BE2C (cell line): ENCODE measurements at regions not wholly inside any gene's neighbourhood (a gene's known extent, or its start where the extent isn't known, plus 50 kb on each side); places are given as distances from the start of the nearest gene placed in this dataset.

Experiments used
- DNase-seq: peaks from one replicate; pipeline ENCODE4 v3.0.0-alpha.2; 2020
- H3K27me3 ChIP-seq: fragments of 250-450 bp; sonication (Bioruptor Pico); 2 replicates; pipeline ENCODE4 v1.5.1; 2020; ENCODE audit warnings: mild to moderate bottlenecking
- H3K36me3 ChIP-seq: fragments of 250-450 bp; sonication (Bioruptor Pico); 2 replicates; pipeline ENCODE4 v1.5.1; 2020; ENCODE audit warnings: mild to moderate bottlenecking
- H3K4me1 ChIP-seq: fragments of 250-450 bp; sonication (Bioruptor Pico); 2 replicates; pipeline ENCODE4 v1.5.1; 2020
- H3K4me3 ChIP-seq: 2 replicates; pipeline ENCODE4 v1.5.1; 2011; ENCODE audit warnings: low read depth, low read length
- H3K9me3 ChIP-seq: fragments of 250-450 bp; sonication (Bioruptor Pico); 2 replicates; pipeline ENCODE4 v1.5.1; 2020
- TF ChIP-seq, protein P1 (sequence below): IDR thresholded peaks from 2 replicates; pipeline ENCODE4 v1.5.1; 2012; ENCODE audit warnings: mild to moderate bottlenecking, low read depth, low read length

- Histone ChIP-seq H3K4me3 (no peak overlapping the region), H3K27me3 (no peaks in the 10 kb centered on the region), H3K36me3 (no peaks in the 10 kb centered on the region), H3K9me3 (no peaks in the 10 kb centered on the region), H3K4me1 (no peaks in the 10 kb centered on the region)
- no peak for DNase-seq
- TF ChIP-seq, protein P1, sequence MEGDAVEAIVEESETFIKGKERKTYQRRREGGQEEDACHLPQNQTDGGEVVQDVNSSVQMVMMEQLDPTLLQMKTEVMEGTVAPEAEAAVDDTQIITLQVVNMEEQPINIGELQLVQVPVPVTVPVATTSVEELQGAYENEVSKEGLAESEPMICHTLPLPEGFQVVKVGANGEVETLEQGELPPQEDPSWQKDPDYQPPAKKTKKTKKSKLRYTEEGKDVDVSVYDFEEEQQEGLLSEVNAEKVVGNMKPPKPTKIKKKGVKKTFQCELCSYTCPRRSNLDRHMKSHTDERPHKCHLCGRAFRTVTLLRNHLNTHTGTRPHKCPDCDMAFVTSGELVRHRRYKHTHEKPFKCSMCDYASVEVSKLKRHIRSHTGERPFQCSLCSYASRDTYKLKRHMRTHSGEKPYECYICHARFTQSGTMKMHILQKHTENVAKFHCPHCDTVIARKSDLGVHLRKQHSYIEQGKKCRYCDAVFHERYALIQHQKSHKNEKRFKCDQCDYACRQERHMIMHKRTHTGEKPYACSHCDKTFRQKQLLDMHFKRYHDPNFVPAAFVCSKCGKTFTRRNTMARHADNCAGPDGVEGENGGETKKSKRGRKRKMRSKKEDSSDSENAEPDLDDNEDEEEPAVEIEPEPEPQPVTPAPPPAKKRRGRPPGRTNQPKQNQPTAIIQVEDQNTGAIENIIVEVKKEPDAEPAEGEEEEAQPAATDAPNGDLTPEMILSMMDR, result no peak
Measured at GRCh38 chr2:237159006-237159911, 73.6 kb downstream of the COPS8 start.

- no peak for DNase-seq
- TF ChIP-seq, protein P1, result no peak
- H3K36me3 ChIP-seq, result no peaks in the 10 kb centered on the region
- no peaks in the 10 kb centered on the region for H3K4me1 ChIP-seq
- H3K4me3 ChIP-seq, result no peak overlapping the region
- no peaks in the 10 kb centered on the region for H3K27me3 ChIP-seq
- no peaks in the 10 kb centered on the region for H3K9me3 ChIP-seq
Measured at GRCh38 chr2:237160271-237160919, 74.7 kb downstream of the COPS8 start.

DNA sequence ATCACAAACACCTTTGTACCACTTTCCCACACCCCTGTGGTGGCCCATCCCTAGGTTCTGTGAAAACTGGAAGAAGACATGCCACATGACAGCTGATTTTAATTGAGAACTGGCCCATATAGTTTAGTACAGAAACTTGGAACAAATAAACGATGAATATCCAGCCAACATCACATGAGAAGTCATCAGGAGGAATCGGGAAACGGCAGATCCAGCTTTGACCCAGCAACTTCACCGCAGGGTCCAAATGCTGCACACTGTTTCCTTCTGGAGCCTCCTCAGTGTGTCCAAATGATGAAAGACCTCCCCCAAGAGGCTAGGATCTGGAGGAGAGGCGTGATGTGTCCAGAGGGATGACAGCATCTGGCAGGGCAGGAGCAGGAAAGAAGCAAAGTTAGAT, 75.5 kb downstream of the COPS8 start:
- Histone ChIP-seq H3K36me3 (no peaks in the 10 kb centered on the region), H3K4me3 (no peak overlapping the region), H3K9me3 (no peaks in the 10 kb centered on the region), H3K27me3 (no peaks in the 10 kb centered on the region), H3K4me1 (no peaks in the 10 kb centered on the region)
- DNase-seq, result no peak
- TF ChIP-seq, protein P1, result no peak

- Histone ChIP-seq H3K27me3 (no peaks in the 10 kb centered on the region), H3K4me3 (no peak overlapping the region), H3K36me3 (no peaks in the 10 kb centered on the region), H3K4me1 (no peaks in the 10 kb centered on the region), H3K9me3 (no peaks in the 10 kb centered on the region)
- TF ChIP-seq, protein P1, result no peak
- DNase-seq, result no peak
Measured at GRCh38 chr2:237162959-237163358, 77.3 kb downstream of the COPS8 start.

DNA sequence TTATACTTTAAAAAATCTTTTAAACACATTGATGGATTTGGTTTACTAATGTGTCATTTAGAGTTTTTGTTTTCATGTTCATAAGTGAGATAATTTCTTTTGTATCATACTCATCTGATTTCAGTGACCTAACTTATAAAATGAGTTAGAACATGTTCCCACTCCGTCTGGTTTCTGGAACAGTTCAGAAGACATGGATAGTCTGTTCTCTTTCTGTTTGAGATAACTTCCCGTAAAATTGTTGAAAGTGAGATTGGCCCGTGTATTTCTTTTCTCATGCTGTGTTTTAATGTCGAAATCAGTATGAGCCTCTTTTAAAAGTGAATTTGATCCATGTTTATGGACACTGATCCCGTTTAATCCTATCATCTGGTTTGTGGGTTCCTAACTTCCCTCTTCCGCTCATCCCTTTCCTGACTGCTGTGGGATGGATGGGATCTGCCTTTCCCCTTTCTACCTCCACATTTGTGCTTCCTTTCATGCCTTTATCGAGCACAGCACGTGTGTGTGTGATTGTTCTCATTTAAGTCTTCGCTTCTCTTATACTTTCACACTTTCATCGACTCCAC, 78.9 kb downstream of the COPS8 start:
- no peaks in the 10 kb centered on the region for H3K9me3 ChIP-seq
- no peaks in the 10 kb centered on the region for H3K27me3 ChIP-seq
- no peaks in the 10 kb centered on the region for H3K36me3 ChIP-seq
- no peak overlapping the region for H3K4me3 ChIP-seq
- TF ChIP-seq, protein P1, result no peak
- no peak for DNase-seq
- H3K4me1 ChIP-seq, result no peaks in the 10 kb centered on the region
